GM12878 (cell line): ENCODE measurements at regions not wholly inside any gene's neighbourhood (a gene's known extent, or its start where the extent isn't known, plus 50 kb on each side); places are given as distances from the start of the nearest gene placed in this dataset.

Experiments
- ATAC-seq: fragments of 200-7000 bp; cut with Tn5 transposase; 3 replicates; pipeline ENCODE4 v1.9.1; 2020; ENCODE audit warnings: mild to moderate bottlenecking, moderate library complexity
- BruUV-seq: library from RNA; stranded (reverse); fragments of 400-500 nt; replicated peaks from 2 replicates; lab custom pipeline; 2021; lab: Mats Ljungman, UMichigan
- CTCF ChIA-PET: fragments of 300-600 bp; sonication (Branson Sonifier 250); formaldehyde crosslinking; extraction: SDS; loops from one replicate; lab custom pipeline; 2021; ENCODE audit warnings: inconsistent platforms; lab: Yijun Ruan, JAX
- POLR2A ChIA-PET: fragments of 350-600 bp; formaldehyde crosslinking; extraction: SDS; loops from one replicate; lab custom pipeline; 2021; ENCODE audit warnings: inconsistent platforms; lab: Charles Lee
- RAD21 ChIA-PET: fragments of 300-600 bp; sonication (Branson Sonifier 250); formaldehyde crosslinking; loops from one replicate; lab custom pipeline; 2023; ENCODE audit warnings: antibody characterized with exemption; ENCODE audit not compliant: unreplicated experiment; lab: Charles Lee
- SMC1A ChIA-PET: fragments of 300-600 bp; sonication (Branson Sonifier 250); formaldehyde crosslinking; loops from one replicate; lab custom pipeline; 2023; ENCODE audit not compliant: unreplicated experiment, uncharacterized antibody; lab: Charles Lee
- DNase-seq: peaks from one replicate; pipeline ENCODE4 v3.0.0-alpha.2; 2011; ENCODE audit warnings: low read depth, low spot score
- FAIRE-seq: peaks from 3 replicates; lab custom pipeline; 2011; peaks lifted over from hg19 to GRCh38; lab: Jason Lieb, UNC
- H2AFZ ChIP-seq: 2 replicates; pipeline ENCODE4 v1.6.0; 2011; ENCODE audit warnings: low read depth, low read length, control low read depth; ENCODE audit not compliant: control insufficient read depth
- H3K27ac ChIP-seq: 2 replicates; pipeline ENCODE4 v1.5.1; 2011; ENCODE audit warnings: control low read depth; ENCODE audit not compliant: control insufficient read depth, insufficient read depth
- H3K27me3 ChIP-seq, 2 experiments: replicated peaks in 1 of 2; 2 replicates each; pipeline versions ENCODE4 v1.6.0 to v1.6.1; 2011; ENCODE audit warnings: low read length in 1 of 2; ENCODE audit not compliant: control insufficient read depth in 2 of 2, insufficient read depth in 2 of 2
- H3K36me3 ChIP-seq, 2 experiments: 2 replicates each; pipeline ENCODE4 v1.5.1; 2011; ENCODE audit warnings: low read length in 1 of 2; ENCODE audit not compliant: control insufficient read depth in 2 of 2, insufficient read depth in 2 of 2
- H3K4me1 ChIP-seq: 2 replicates; pipeline ENCODE4 v1.6.1; 2011; ENCODE audit warnings: mild to moderate bottlenecking, low read length, moderate library complexity, mixed read lengths; ENCODE audit not compliant: control insufficient read depth, insufficient read depth
- H3K4me2 ChIP-seq: 2 replicates; pipeline ENCODE4 v1.6.0; 2011; ENCODE audit warnings: control low read depth; ENCODE audit not compliant: control insufficient read depth, insufficient read depth
- H3K4me3 ChIP-seq: fragments of 200-600 bp; sonication (generic); 2 replicates; pipeline ENCODE4 v1.5.1; 2016
- H3K79me2 ChIP-seq: 2 replicates; pipeline ENCODE4 v1.6.0; 2011; ENCODE audit warnings: low read length; ENCODE audit not compliant: control insufficient read depth, insufficient read depth
- H3K9ac ChIP-seq: 2 replicates; pipeline ENCODE4 v1.8.0; 2011; ENCODE audit warnings: low read length, control low read depth, mixed read lengths; ENCODE audit not compliant: control insufficient read depth, insufficient read depth
- H3K9me3 ChIP-seq: replicated peaks from 3 replicates; pipeline ENCODE4 v1.5.1; 2011; ENCODE audit warnings: mild to moderate bottlenecking, low read length; ENCODE audit not compliant: control insufficient read depth, insufficient read depth
- H4K20me1 ChIP-seq: 2 replicates; pipeline ENCODE4 v1.6.0; 2011; ENCODE audit not compliant: control insufficient read depth, insufficient read depth
- BCLAF1 ChIP-seq: fragments of 450-650 bp; IDR thresholded peaks from 2 replicates; pipeline ENCODE4 v1.6.1; 2017; ENCODE audit warnings: antibody characterized with exemption, mild to moderate bottlenecking, moderate library complexity
- E4F1 ChIP-seq: fragments of 450-650 bp; IDR thresholded peaks from 2 replicates; pipeline ENCODE4 v1.6.1; 2018; ENCODE audit warnings: borderline replicate concordance, mild to moderate bottlenecking; ENCODE audit not compliant: partially characterized antibody
- IRF4 ChIP-seq: IDR thresholded peaks from 2 replicates; pipeline ENCODE4 v1.6.1; 2011; ENCODE audit warnings: low read depth, low read length
- JUNB ChIP-seq: IDR thresholded peaks from 2 replicates; pipeline ENCODE4 v1.6.1; 2016; ENCODE audit warnings: antibody characterized with exemption, mild to moderate bottlenecking
- MYB ChIP-seq: fragments of 150-350 bp; IDR thresholded peaks from 2 replicates; pipeline ENCODE4 v1.6.1; 2014; ENCODE audit warnings: mild to moderate bottlenecking, low read depth, low read length, borderline replicate concordance
- SMARCA5 ChIP-seq: fragments of 450-650 bp; IDR thresholded peaks from 2 replicates; pipeline ENCODE4 v1.6.1; 2017; ENCODE audit warnings: mild to moderate bottlenecking
- SRF ChIP-seq, 2 experiments: IDR thresholded peaks; 2 replicates each; pipeline ENCODE4 v1.6.1; 2011; ENCODE audit warnings: low read depth in 2 of 2, low read length in 2 of 2, mild to moderate bottlenecking in 1 of 2, moderate library complexity in 1 of 2
- USF2 ChIP-seq: IDR thresholded peaks from 2 replicates; pipeline ENCODE4 v1.6.1; 2011; ENCODE audit warnings: low read depth, low read length, improper control_type of control experiment, borderline replicate concordance
- ZBTB11 ChIP-seq: fragments of 450-650 bp; formaldehyde crosslinking; IDR thresholded peaks from 2 replicates; pipeline ENCODE4 v1.5.0; 2022; ENCODE audit warnings: mild to moderate bottlenecking, missing genetic modification characterization
- ZNF207 ChIP-seq: fragments of 450-650 bp; IDR thresholded peaks from 2 replicates; pipeline ENCODE4 v1.6.1; 2014; ENCODE audit warnings: antibody characterized with exemption, mild to moderate bottlenecking, borderline replicate concordance
- ZNF274 ChIP-seq: IDR thresholded peaks from one replicate; pipeline ENCODE4 v1.8.0; 2011; ENCODE audit not compliant: insufficient read length, insufficient read depth
- ZNF622 ChIP-seq: fragments of 450-650 bp; IDR thresholded peaks from 2 replicates; pipeline ENCODE4 v1.6.1; 2017; ENCODE audit warnings: mild to moderate bottlenecking, inconsistent platforms
- WGBS: methylation state at CpG from one replicate; pipeline ENCODE4 v1.1.6; 2016; ENCODE audit warnings: low lambda C conversion rate; ENCODE audit not compliant: insufficient replicate concordance, insufficient coverage; ENCODE audit errors: missing lambda C conversion rate; 5-methylcytosine and 5-hydroxymethylcytosine counted together
- in situ Hi-C: fragments of 300-500 bp; cut with MboI; formaldehyde crosslinking; loops from 9 replicates; pipeline ENCODE4 v1.14.3; 2018; ENCODE audit warnings: mixed read lengths
- intact Hi-C: fragments of 100-400 bp; cut with micrococcal nuclease; formaldehyde crosslinking; loops from one replicate; pipeline ENCODE4 v1.14.2; 2022; ENCODE audit not compliant: unreplicated experiment

GRCh38 chr16:72301523-72302236 lies 129.7 kb upstream of the PMFBP1 start:
- ChIA-PET SMC1A (no interaction called here), CTCF (no interaction called here), POLR2A (no interaction called here), RAD21 (no interaction called here)
- in situ Hi-C loops, result no loop called here
- 90% methylated on average over 8 of the region's 8 CpGs for WGBS
- DNase-seq (no peak), FAIRE-seq (no peak), ATAC-seq (no peak)
- Histone ChIP-seq H3K4me2 (no peak overlapping the region), H3K9ac (no peak overlapping the region), H4K20me1 (no peaks in the 10 kb centered on the region), H3K36me3 (no peaks in the 10 kb centered on the region), H2AFZ (no peak overlapping the region), H3K9me3 (no peaks in the 10 kb centered on the region), H3K27me3 (no peaks in the 10 kb centered on the region), H3K4me3 (no peak overlapping the region), H3K4me1 (no peaks in the 10 kb centered on the region), H3K79me2 (no peaks in the 10 kb centered on the region), H3K27ac (no peak overlapping the region)
- TF ChIP-seq JUNB (no peak), SMARCA5 (no peak), MYB (no peak), ZNF274 (no peak), E4F1 (no peak), ZNF622 (no peak), USF2 (no peak), ZBTB11 (CRISPR knock-in tag) (no peak), SRF (IDR thresholded peaks at IDR 0.05; ENCODE audit: low read depth in 2 of 2, low read length in 2 of 2) (no peak), IRF4 (no peak), ZNF207 (no peak), BCLAF1 (no peak)
- intact Hi-C loops, result no loop called here
- BruUV-seq, result no TSS peak
